Mucosa of descending colon (tissue), 3 donors: ENCODE measurements at regions not wholly inside any gene's neighbourhood (a gene's known extent, or its start where the extent isn't known, plus 50 kb on each side); places are given as distances from the start of the nearest gene placed in this dataset.
A peak's percentile ranks its signal among the peaks of the same experiment; 100 is the strongest.

ENCODE experiments used
- ATAC-seq: fragments of 200-7000 bp; cut with Tn5 transposase; one replicate; pipeline ENCODE4 v1.9.1; 2020; ENCODE audit warnings: mild to moderate bottlenecking, moderate library complexity
- DNase-seq, 3 donors: peaks; one replicate each; pipeline ENCODE4 v3.0.0-alpha.2; 2020
- H3K36me3 ChIP-seq: fragments of 200-600 bp; one replicate; pipeline ENCODE4 v1.8.0; 2021; ENCODE audit warnings: low read depth, mild to moderate bottlenecking
- H3K4me1 ChIP-seq: fragments of 200-600 bp; one replicate; pipeline ENCODE4 v1.8.0; 2021; ENCODE audit warnings: low read depth, mild to moderate bottlenecking
- H3K4me3 ChIP-seq: fragments of 200-600 bp; one replicate; pipeline ENCODE4 v1.8.0; 2021; ENCODE audit warnings: mild to moderate bottlenecking
- H3K9me3 ChIP-seq: fragments of 200-600 bp; one replicate; pipeline ENCODE4 v1.8.0; 2021; ENCODE audit warnings: mild to moderate bottlenecking
- intact Hi-C, 2 donors: fragments of 100-400 bp; cut with DNase I in 1 of 2; cut with micrococcal nuclease in 1 of 2; formaldehyde crosslinking; loops; one replicate each; pipeline versions ENCODE4 v1.11.0 to v1.11.1; 2022; cut with DNase I, micrococcal nuclease
- TF ChIP-seq, protein P1 (sequence below): fragments of 200-600 bp; IDR thresholded peaks from one replicate; pipeline ENCODE4 v1.8.0; 2022; ENCODE audit warnings: antibody characterized with exemption, mild to moderate bottlenecking
- donor health status: DM: no; HTN: no; CAD: no; lungs with moderate emphysema.
- donor health status: DM: no; HTN: no; CAD: no.
- donor health status: DM: no; HTN: yes; CAD: no.

DNA sequence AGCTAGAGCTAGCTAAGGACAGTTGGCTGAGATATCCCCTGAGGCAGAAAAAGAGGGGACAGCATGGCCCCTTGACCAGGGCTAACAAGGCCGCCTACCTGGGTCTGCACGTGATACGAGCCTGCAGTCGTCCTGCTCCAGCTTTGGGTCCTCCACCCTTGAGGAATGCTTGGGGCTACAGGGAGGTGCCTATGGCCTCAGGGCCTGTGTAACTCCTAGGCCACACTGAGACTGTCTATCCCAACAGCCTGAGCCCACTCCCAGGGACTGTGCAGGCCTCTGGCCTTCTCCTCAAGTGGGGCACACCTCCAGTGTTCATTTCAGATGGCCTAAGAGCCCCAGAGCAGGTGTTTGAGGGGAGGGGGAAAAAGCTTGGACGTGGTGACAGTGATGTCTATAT is 136.7 kb upstream of the SATB2 start:
- H3K4me1 ChIP-seq, result no peaks in the 10 kb centered on the region
- H3K36me3 ChIP-seq, result no peaks in the 10 kb centered on the region
- ATAC-seq (no peak), DNase-seq (no peak)
- no peaks in the 10 kb centered on the region for H3K9me3 ChIP-seq
- H3K4me3 ChIP-seq, result no peak overlapping the region
- intact Hi-C loops, result no loop called here
- TF ChIP-seq, protein P1, sequence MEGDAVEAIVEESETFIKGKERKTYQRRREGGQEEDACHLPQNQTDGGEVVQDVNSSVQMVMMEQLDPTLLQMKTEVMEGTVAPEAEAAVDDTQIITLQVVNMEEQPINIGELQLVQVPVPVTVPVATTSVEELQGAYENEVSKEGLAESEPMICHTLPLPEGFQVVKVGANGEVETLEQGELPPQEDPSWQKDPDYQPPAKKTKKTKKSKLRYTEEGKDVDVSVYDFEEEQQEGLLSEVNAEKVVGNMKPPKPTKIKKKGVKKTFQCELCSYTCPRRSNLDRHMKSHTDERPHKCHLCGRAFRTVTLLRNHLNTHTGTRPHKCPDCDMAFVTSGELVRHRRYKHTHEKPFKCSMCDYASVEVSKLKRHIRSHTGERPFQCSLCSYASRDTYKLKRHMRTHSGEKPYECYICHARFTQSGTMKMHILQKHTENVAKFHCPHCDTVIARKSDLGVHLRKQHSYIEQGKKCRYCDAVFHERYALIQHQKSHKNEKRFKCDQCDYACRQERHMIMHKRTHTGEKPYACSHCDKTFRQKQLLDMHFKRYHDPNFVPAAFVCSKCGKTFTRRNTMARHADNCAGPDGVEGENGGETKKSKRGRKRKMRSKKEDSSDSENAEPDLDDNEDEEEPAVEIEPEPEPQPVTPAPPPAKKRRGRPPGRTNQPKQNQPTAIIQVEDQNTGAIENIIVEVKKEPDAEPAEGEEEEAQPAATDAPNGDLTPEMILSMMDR, result no peak

DNA sequence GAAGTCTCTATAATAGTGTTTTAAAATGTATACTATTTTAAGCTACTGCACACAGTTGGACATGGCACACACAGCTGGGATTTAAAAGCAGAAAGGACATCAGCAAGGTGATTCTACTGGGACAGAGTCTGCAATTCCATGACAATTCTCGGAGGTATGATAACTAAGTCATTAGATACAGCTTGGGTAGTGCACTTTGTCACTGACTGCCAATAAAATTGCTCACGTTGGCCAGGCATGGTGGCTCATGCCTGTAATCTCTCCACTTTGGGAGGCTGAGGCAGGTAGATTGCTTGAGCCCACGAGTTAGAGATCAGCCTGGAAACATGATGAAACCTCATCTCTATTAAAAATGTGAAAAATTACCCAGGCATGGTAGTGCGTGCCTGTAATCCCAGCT is 134.1 kb upstream of the SATB2 start:
- no peaks in the 10 kb centered on the region for H3K9me3 ChIP-seq
- intact Hi-C loops, result no loop called here
- TF ChIP-seq, protein P1, result no peak
- DNase-seq, result no peak
- peak; percentile 37 for ATAC-seq
- H3K4me3 ChIP-seq, result no peak overlapping the region
- H3K4me1 ChIP-seq, result no peaks in the 10 kb centered on the region
- H3K36me3 ChIP-seq, result no peaks in the 10 kb centered on the region

DNA sequence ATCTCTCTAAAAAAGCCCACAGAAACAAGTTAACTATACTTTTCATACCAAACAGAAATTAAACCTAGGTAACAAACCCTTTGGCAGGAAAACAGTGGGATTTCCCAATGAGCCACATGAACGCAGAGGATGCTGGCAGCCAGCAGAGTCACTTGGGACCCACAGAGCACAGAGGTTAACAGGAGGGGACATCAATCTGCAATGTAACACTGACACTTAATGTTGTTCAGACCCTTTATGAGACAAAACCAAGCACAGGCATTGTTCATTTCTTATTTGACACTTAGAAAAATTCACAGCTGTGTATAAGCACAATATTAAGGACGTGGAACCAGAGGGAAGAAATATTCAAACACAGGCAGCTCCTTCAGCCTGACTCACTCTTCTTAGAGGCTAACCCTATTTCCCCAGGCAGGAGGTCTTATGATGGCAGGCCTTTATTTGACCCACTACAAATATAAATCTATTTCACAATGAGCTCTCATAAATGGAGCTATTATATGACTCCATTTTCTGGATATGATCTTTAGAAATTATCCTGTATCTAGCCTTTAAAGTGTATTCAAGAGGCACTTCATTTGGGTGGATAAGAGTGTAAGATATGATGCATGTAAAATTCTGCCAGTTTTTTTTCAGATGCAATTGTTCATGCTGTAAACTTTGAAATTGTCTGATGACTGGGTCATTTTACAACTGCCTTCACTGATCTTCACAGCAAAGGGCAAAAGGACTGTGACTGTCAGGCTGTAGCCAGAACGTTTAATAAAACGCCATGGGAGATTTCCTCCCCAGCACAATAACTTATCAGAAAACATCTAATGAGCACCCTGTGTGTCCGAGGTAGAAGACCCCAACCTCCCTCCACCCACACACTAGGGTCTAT is 132.8 kb upstream of the SATB2 start:
- intact Hi-C loops, result no loop called here
- TF ChIP-seq, protein P1, result no peak
- ATAC-seq (no peak), DNase-seq (no peak)
- Histone ChIP-seq H3K4me1 (no peaks in the 10 kb centered on the region), H3K9me3 (no peaks in the 10 kb centered on the region), H3K36me3 (no peaks in the 10 kb centered on the region), H3K4me3 (no peak overlapping the region)

DNA sequence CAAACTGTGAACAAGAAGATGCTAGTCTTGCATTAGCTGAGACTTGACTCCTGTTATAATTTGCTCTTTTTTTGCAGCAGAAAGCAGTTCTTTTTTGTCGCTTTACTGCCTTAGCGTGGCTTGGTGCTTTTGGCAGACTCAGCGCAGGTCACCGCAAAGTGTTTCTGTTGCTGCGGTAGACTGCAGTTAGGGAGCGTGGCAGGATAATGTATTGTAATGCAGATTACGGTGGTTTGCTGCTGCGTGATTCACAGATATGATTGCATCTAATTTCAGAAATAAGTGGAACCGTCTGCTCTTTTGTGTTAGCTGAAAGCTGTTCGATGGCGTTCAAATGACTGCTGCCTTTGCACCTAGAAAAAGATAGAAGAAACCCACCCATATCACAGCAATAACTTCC is 131.6 kb upstream of the SATB2 start:
- TF ChIP-seq, protein P1, result no peak
- ATAC-seq (no peak), DNase-seq (no peak)
- intact Hi-C loops, result no loop called here
- no peaks in the 10 kb centered on the region for H3K9me3 ChIP-seq
- no peaks in the 10 kb centered on the region for H3K36me3 ChIP-seq
- H3K4me1 ChIP-seq, result no peaks in the 10 kb centered on the region
- H3K4me3 ChIP-seq, result no peak overlapping the region

DNA sequence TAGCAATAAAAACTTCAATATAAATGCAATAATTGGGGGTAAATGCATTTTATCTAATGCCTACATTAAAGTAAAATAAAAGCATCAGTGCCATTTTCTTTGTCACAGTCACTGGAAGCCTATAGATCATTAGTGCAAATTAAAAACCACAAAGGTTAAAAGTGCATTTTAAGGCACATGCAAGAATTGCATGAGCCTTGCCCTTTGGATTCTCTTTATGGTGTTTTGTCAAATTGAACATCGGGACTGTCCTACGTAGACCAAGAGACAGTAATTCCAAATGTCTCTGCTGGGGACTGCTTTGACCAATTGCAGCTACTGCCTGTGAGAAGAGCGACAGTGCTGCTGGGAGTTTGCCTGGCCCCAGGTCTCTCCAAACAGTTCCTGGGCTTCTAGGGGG is 130.3 kb upstream of the SATB2 start:
- H3K4me1 ChIP-seq, result no peaks in the 10 kb centered on the region
- intact Hi-C loops, result no loop called here
- H3K9me3 ChIP-seq, result no peaks in the 10 kb centered on the region
- no peak overlapping the region for H3K4me3 ChIP-seq
- DNase-seq (no peak), ATAC-seq (no peak)
- TF ChIP-seq, protein P1, result no peak
- H3K36me3 ChIP-seq, result no peaks in the 10 kb centered on the region
